ENCODE measurements at regions not wholly inside any gene's neighbourhood (a gene's known extent, or its start where the extent isn't known, plus 50 kb on each side); places are given as distances from the start of the nearest gene placed in this dataset.

- CTCF ChIA-PET = no interaction called here
Observed at GRCh38 chrX:452598-452997, 65.9 kb upstream of the PPP2R3B start.

More at GRCh38 chrX:452598-452997, 65.9 kb upstream of the PPP2R3B start:
- H3K4me1 ChIP-seq (ENCODE audit: control insufficient read depth in 1 of 2, insufficient read depth in 2 of 2, low read depth in 1 of 2, low read length in 1 of 2) = no peaks in the 10 kb centered on the region
- H3K9me3 ChIP-seq = no peaks in the 10 kb centered on the region
- no peak overlapping the region for H3K4me2 ChIP-seq
- H3K27ac ChIP-seq (ENCODE audit: low read depth in 2 of 2, low read length in 1 of 2) = no peak overlapping the region
- H4K20me1 ChIP-seq (ENCODE audit: insufficient read depth) = no peaks in the 10 kb centered on the region
- no peaks in the 10 kb centered on the region for H3K36me3 ChIP-seq (replicated peaks in 1 of 2; ENCODE audit: control insufficient read depth in 1 of 2, insufficient read depth in 2 of 2, low read length in 1 of 2)
- POLR2A ChIA-PET = no interaction called here
- DNase-seq = no peak
- no peaks in the 10 kb centered on the region for H3K79me2 ChIP-seq (ENCODE audit: insufficient read depth)
- H3K9ac ChIP-seq = no peak overlapping the region
- no peaks in the 10 kb centered on the region for H3K9me2 ChIP-seq
- no peak overlapping the region for H2AFZ ChIP-seq (ENCODE audit: low read depth)
- H3K27me3 ChIP-seq (ENCODE audit: insufficient read depth) = peaks cover 4% of the 10 kb centered on the region; the same call in 1 of the 2 replicates
- H3F3A ChIP-seq (replicated peaks; ENCODE audit: insufficient read depth) = no peaks in the 10 kb centered on the region
- H3K4me3 ChIP-seq (ENCODE audit: low read depth in 2 of 2, low read length in 1 of 2) = no peak overlapping the region
- TF ChIP-seq RCOR1 (IDR thresholded peaks at IDR 0.05; ENCODE audit: low read length) (no peak), RAD21 (IDR thresholded peaks at IDR 0.05; ENCODE audit: low read length) (no peak), FOXJ3 (CRISPR knock-in tag; IDR thresholded peaks at IDR 0.05) (no peak), FOSL2 (IDR thresholded peaks at IDR 0.05; ENCODE audit: borderline replicate concordance, low read depth) (no peak), TEAD4 (IDR thresholded peaks at IDR 0.05; ENCODE audit: borderline replicate concordance, insufficient read depth) (no peak), RXRA (IDR thresholded peaks at IDR 0.05; ENCODE audit: borderline replicate concordance, low read depth) (no peak), FOXM1 (IDR thresholded peaks at IDR 0.05; ENCODE audit: low read depth) (no peak), CTCF (IDR thresholded peaks at IDR 0.05) (no peak), REST (IDR thresholded peaks at IDR 0.05; ENCODE audit: low read depth, low read length) (no peak), NFIC (IDR thresholded peaks at IDR 0.05; ENCODE audit: borderline replicate concordance) (no peak), MXI1 (IDR thresholded peaks at IDR 0.05; ENCODE audit: low read depth, low read length) (no peak), SIN3A (IDR thresholded peaks at IDR 0.05; ENCODE audit: borderline replicate concordance, low read depth, low read length) (no peak), PBX3 (IDR thresholded peaks at IDR 0.05) (no peak), GABPA (IDR thresholded peaks at IDR 0.05; ENCODE audit: low read depth) (no peak), SMC3 (IDR thresholded peaks at IDR 0.05; ENCODE audit: low read depth, low read length) (no peak), ZBTB33 (IDR thresholded peaks at IDR 0.05; ENCODE audit: borderline replicate concordance, low read depth) (no peak), TAF1 (IDR thresholded peaks at IDR 0.05; ENCODE audit: borderline replicate concordance, low read depth, low read length) (no peak), USF2 (IDR thresholded peaks at IDR 0.05; ENCODE audit: borderline replicate concordance, low read depth, low read length) (no peak), RFX5 (IDR thresholded peaks at IDR 0.05; ENCODE audit: low read length) (no peak), USF1 (IDR thresholded peaks at IDR 0.05; ENCODE audit: borderline replicate concordance, low read depth) (no peak)
